Muscle of back (tissue), 3 donors: ENCODE measurements at regions not wholly inside any gene's neighbourhood (a gene's known extent, or its start where the extent isn't known, plus 50 kb on each side); places are given as distances from the start of the nearest gene placed in this dataset.
"Not testable (repeated sequence)": the region's sequence is repeated elsewhere in the genome, so short reads cannot be mapped to it uniquely, and the experiment has no call there.

ENCODE experiments used
- DNase-seq, 3 donors: peaks; one replicate each; pipeline versions ENCODE4 v3.0.0 to v3.0.0-alpha.2; 2013

DNA sequence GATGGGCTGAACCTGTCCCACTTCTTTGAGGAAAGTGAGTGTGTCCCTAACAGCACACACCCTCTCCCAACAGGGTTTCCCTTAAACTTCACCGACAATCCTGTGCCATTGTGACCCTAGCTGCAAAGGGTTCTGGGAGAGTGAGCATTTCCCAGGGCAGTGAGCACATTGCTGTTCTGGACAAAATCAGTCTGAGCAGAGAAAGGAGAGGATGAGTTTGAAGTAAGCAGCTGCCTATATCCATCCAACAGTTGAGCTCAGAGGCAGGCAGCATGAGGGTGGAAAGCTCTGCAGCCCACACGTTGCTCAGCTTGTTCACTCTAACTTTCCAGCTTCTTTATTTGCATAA lies 296.5 kb upstream of the MAF start:
- peak in 1 of 3 donors; percentile 18 for DNase-seq

- DNase-seq, result no peak
Measured at GRCh38 chr16:79895917-79896203, 295.3 kb upstream of the MAF start.

GRCh38 chr16:79895053-79895916 lies 294.7 kb upstream of the MAF start:
- DNase-seq, result no peak

GRCh38 chr16:79893445-79893844 lies 292.9 kb upstream of the MAF start:
- DNase-seq, result no peak

DNA sequence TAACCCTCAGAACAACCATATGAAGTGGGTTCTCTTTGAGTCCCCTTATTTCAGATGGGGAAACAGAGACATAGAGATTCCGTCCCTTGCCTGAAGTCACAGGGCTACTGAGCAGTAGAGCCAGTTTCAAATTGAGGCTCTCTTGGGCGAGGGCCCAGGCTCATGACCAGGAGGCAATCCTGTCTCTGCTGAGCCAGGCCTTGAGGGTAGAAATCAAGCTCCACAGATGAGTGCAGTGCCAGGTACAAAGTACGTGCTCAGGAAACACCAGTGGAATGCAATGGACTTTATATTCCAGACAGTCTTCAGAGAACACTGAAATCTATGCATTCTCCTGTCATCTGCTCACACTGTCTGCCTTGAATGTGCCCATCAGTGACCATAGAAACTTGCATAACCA lies 291.7 kb upstream of the MAF start:
- DNase-seq, result no peak

- DNase-seq, result no peak
Measured at GRCh38 chr16:79891458-79891857, 290.9 kb upstream of the MAF start.

DNA sequence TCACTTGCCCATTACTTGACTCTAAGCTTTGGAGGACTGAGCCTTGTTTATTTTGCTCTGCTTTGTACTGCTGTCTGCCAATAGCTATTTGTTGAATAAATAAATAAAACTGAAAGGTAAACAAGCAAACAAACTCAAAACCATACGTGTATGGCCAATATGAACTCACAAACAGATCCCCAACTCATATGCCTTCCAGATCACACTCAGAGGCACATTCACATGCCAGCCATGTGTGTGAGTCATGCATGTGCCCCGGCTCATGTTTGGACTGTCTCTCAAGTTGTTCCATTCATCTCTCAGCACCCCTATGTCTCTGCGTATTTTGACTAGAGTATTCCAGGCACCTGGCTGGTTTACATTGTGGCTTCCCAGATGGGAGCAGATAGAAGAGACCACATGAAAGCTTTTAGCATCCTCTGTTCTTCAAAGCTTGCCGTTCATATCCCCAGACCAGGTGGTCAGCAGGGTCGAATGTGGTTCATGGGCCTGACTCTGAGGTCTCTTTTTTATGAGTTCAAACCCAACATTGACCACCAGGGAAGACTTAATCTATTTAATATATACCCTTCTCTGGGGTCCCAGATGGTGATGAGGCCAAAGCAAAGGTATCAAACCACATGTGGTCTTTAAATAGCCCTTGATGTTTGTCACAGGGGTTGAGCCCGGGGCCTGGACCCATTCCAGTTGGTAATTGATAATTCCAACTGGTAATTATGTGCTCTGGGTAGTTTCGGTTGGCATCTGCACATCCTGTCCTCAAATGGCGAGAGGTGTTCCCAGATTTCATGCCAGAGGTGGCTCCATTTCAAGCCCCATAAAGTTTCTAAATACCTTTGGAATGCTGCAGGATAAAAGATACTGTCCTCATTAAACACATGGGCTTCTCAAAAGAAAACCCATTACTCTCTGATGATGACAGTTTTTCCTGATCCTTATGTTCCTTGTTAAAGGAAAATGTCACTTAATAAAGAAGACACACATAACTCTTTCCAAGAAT lies 287.3 kb upstream of the MAF start:
- no peak for DNase-seq

DNA sequence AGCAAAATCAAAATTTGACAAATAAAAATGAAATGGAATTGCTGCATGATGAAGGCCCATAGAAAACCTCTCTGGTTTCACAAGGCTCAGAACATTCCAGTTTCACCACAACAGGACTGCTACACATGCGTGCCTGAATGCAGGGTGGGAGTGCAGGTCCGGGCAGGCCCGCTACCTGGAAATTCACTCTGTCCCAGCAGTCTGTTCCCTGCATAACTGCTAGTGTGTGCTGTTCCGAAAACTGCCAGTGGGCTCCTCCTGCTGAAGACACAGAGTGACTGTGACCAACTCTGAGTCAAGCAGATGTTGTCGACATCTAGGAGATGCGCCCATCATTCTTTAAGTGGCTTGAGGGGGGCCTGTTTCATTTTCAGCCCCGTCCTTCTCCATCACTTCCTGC lies 284.8 kb upstream of the MAF start:
- no peak for DNase-seq

GRCh38 chr16:79883494-79883893 lies 283.0 kb upstream of the MAF start:
- DNase-seq, result no peak

- DNase-seq, result no peak
Measured at GRCh38 chr16:79882340-79883005, 281.9 kb upstream of the MAF start.

DNA sequence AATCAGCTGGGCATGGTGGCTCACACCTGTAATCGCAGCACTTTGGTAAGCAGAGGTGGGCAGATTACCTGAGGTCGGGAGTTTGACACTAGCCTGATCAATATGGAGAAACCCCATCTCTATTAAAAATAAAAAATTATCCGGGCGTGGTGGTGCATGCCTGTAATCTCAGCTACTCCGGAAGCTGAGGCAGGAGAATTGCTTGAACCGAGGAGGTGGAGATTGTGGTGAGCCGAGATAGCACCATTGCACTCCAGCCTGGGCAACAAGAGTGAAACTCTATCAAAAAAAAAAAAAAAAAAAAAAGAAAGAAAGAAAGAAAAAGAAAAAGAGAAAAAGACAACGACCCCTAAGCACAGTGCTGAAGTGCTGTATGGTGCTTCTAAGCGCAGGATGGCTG lies 280.6 kb upstream of the MAF start:
- not testable (repeated sequence) for DNase-seq

- DNase-seq, result no peak
Measured at GRCh38 chr16:79876332-79876730, 275.8 kb upstream of the MAF start.

GRCh38 chr16:79874391-79874790 lies 273.9 kb upstream of the MAF start:
- DNase-seq, result no peak

DNA sequence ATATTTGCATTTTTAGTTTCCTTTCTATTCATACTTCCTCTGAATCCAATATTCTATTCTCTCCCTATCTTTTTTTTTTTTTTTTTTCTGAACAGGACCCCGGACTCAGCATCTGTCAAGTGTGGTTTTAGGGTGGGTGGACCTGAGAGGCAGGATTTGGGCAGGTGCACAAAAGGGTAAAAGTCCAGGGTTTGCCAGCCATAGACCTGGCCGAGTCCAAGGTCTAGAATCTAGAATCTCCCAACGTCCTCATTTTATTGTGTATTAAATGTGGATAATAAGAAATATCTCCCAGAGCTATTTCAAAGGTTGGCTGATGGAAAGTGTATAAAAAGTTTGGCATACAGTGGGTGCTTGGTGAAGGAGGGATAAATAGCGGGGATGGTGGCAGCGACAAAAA lies 273.3 kb upstream of the MAF start:
- DNase-seq, result no peak

- no peak for DNase-seq
Measured at GRCh38 chr16:79871906-79872305, 271.4 kb upstream of the MAF start.

DNA sequence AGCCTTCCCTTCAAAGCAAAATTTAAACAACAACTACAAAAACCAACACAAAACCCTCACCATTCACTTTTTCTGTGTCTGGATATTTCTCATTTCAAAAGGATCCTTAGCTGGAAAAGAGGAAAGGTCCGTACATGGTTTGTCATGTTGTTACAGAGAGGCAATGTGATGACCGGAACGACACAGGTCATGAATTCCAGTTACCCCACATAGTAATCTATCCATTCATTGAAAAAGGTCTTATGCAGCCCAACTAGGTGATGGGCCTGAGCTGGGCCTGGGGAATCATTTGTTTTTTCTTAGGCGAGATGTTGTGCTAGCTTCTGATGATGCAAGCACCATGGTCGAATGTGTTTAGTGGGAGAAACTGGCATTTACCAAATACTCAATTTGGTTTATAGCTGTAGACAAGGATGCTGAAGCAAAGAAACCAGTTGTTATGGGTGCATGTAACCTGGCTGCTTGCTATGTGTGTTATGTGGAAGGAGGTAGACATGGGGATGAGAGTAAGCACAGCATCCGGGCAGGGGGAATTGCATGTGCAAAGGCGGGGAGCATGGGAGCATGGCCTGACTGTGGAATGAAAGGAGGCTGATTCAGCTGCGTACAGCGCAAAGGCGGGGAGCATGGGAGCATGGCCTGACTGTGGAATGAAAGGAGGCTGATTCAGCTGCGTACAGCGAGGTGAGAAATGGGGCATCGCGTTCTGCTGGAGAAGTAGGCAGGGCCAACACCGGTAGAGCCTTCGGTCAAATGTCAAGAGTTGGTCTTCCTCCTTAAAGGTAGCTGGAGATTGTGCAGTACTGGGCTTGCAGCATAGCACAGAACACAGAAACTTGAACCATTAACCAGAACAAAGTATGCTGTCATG lies 269.7 kb upstream of the MAF start:
- DNase-seq, result no peak

DNA sequence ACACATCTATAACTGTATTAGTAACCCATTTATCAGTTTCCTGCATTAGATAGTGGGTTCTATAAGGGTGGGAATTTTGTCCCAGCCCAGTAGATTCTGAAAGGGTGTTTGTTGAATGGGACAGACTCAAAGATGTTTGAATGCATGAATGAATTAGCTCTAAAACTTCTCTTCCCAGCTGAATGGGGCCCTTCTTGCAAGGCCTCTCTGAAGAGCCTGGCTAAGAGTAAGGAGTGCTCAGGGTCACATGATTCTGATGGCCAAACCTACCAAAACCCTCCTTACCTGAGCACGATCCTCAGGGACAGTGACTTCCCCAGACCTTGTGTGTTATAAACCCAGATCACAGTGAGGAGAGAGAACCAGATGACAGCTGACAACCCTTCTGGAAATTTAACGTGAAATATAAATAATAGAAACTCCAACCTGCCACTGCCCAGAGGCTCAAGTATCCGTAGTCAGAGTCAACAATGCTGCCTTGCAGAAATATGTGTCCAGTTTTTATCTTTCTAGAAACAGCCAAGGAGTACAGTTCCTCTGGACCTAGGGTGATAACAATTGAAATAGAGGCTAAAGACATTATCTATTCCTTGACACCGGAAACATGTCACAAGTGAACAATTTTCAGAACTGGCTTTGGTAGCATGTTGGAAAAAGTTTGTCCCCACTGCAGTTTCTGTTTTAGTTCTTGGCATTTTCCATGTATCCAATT lies 268.9 kb upstream of the MAF start:
- DNase-seq, result no peak

- DNase-seq, result no peak
Measured at GRCh38 chr16:79868841-79869240, 268.3 kb upstream of the MAF start.

DNA sequence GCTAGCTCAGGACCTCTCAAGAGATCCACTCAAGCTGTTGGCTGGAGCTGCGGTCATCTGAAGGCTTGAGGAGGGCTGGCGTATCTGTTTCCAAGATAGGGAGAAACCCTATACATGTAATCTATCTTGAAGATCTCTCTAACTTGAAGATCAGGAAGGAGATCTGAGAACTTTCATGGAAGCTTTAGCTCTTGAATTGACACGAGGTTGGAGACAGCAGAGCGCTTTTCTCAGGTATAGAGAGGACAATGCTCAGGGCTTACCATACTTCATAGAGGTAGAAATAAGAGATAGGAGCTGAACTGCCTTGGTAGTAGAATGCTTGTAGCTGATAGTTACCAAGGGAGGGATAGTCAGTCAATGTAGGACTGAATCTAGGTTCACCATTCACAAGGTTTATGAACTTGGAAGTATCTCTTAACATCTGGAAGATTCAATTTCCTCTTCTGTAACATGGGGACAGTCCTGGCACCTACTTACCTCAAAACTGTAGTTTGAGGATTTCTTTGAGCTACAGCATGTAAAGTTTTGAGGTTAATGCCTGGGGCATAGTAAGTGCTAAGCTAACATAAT lies 267.0 kb upstream of the MAF start:
- no peak for DNase-seq

GRCh38 chr16:79865918-79866317 lies 265.4 kb upstream of the MAF start:
- no peak for DNase-seq
